ENCODE measurements at regions not wholly inside any gene's neighbourhood (a gene's known extent, or its start where the extent isn't known, plus 50 kb on each side); places are given as distances from the start of the nearest gene placed in this dataset.

GRCh38 chr9:118316831-118317343, 612.7 kb downstream of the TLR4 start:
- H3K4me3 ChIP-seq (ENCODE audit: low read length) = no peak overlapping the region
- peaks cover 6 to 8% of the 10 kb centered on the region in 2 donors for H3K9me3 Mint-ChIP-seq
- TF ChIP-seq, protein P1, sequence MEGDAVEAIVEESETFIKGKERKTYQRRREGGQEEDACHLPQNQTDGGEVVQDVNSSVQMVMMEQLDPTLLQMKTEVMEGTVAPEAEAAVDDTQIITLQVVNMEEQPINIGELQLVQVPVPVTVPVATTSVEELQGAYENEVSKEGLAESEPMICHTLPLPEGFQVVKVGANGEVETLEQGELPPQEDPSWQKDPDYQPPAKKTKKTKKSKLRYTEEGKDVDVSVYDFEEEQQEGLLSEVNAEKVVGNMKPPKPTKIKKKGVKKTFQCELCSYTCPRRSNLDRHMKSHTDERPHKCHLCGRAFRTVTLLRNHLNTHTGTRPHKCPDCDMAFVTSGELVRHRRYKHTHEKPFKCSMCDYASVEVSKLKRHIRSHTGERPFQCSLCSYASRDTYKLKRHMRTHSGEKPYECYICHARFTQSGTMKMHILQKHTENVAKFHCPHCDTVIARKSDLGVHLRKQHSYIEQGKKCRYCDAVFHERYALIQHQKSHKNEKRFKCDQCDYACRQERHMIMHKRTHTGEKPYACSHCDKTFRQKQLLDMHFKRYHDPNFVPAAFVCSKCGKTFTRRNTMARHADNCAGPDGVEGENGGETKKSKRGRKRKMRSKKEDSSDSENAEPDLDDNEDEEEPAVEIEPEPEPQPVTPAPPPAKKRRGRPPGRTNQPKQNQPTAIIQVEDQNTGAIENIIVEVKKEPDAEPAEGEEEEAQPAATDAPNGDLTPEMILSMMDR (IDR thresholded peaks at IDR 0.05) = no peak
- no peak overlapping the region for H3K27ac ChIP-seq (ENCODE audit: low read length)
- H3K27me3 Mint-ChIP-seq (ENCODE audit: low read depth in 2 of 2) = no peaks in the 10 kb centered on the region
- no peak overlapping the region for H3K4me3 Mint-ChIP-seq
- no peak overlapping the region for H3K27ac Mint-ChIP-seq
- H3K4me1 ChIP-seq (ENCODE audit: control insufficient read depth, insufficient read depth, low read length) = no peaks in the 10 kb centered on the region
- H3K27me3 ChIP-seq (ENCODE audit: control insufficient read depth, insufficient read depth, low read length) = no peaks in the 10 kb centered on the region
- H3K36me3 Mint-ChIP-seq = no peaks in the 10 kb centered on the region
- no peaks in the 10 kb centered on the region for H3K36me3 ChIP-seq (ENCODE audit: control insufficient read depth, insufficient read depth, low read length)
- intact Hi-C loops (cut with micrococcal nuclease) = no loop called here
- DNase-seq (no peak), ATAC-seq (no peak)
- WGBS (ENCODE audit: insufficient coverage) = 83% methylated on average over 2 of the region's 2 CpGs
- H3K4me1 Mint-ChIP-seq = no peaks in the 10 kb centered on the region
- H3K9me3 ChIP-seq (ENCODE audit: control insufficient read depth, insufficient read depth, low read length) = no peaks in the 10 kb centered on the region

GRCh38 chr9:118318770-118319431, 614.7 kb downstream of the TLR4 start:
- intact Hi-C loops (cut with micrococcal nuclease) = no loop called here
- DNase-seq (no peak), ATAC-seq (no peak)
- Mint-ChIP-seq H3K27ac (no peak overlapping the region), H3K9me3 (peaks cover 6% of the 10 kb centered on the region in 2 donors), H3K36me3 (peaks cover 2% of the 10 kb centered on the region), H3K4me1 (no peaks in the 10 kb centered on the region), H3K4me3 (no peak overlapping the region), H3K27me3 (ENCODE audit: low read depth in 2 of 2) (no peaks in the 10 kb centered on the region)
- H3K9me3 ChIP-seq (ENCODE audit: control insufficient read depth, insufficient read depth, low read length) = no peaks in the 10 kb centered on the region
- TF ChIP-seq, protein P1 (IDR thresholded peaks at IDR 0.05) = no peak
- H3K27ac ChIP-seq (ENCODE audit: low read length) = no peak overlapping the region
- no peaks in the 10 kb centered on the region for H3K36me3 ChIP-seq (ENCODE audit: control insufficient read depth, insufficient read depth, low read length)
- H3K4me1 ChIP-seq (ENCODE audit: control insufficient read depth, insufficient read depth, low read length) = no peaks in the 10 kb centered on the region
- H3K4me3 ChIP-seq (ENCODE audit: low read length) = no peak overlapping the region
- WGBS (ENCODE audit: insufficient coverage) = 8% methylated on average over 1 of the region's 1 CpG
- no peaks in the 10 kb centered on the region for H3K27me3 ChIP-seq (ENCODE audit: control insufficient read depth, insufficient read depth, low read length)

- no CpG with 5 or more reads among the region's 1 CpG for WGBS (ENCODE audit: insufficient coverage)
Measured at GRCh38 chr9:118321788-118322187, 617.6 kb downstream of the TLR4 start.

More at GRCh38 chr9:118321788-118322187, 617.6 kb downstream of the TLR4 start:
- no peaks in the 10 kb centered on the region for H3K4me1 Mint-ChIP-seq
- H3K9me3 Mint-ChIP-seq = peaks cover 12 to 17% of the 10 kb centered on the region in 2 donors
- Histone ChIP-seq H3K4me3 (ENCODE audit: low read length) (no peak overlapping the region), H3K27ac (ENCODE audit: low read length) (no peak overlapping the region), H3K27me3 (ENCODE audit: control insufficient read depth, insufficient read depth, low read length) (no peaks in the 10 kb centered on the region), H3K9me3 (ENCODE audit: control insufficient read depth, insufficient read depth, low read length) (no peaks in the 10 kb centered on the region), H3K4me1 (ENCODE audit: control insufficient read depth, insufficient read depth, low read length) (no peaks in the 10 kb centered on the region), H3K36me3 (ENCODE audit: control insufficient read depth, insufficient read depth, low read length) (no peaks in the 10 kb centered on the region)
- no peak overlapping the region for H3K4me3 Mint-ChIP-seq
- H3K36me3 Mint-ChIP-seq = peaks cover 8% of the 10 kb centered on the region
- intact Hi-C loops (cut with micrococcal nuclease) = no loop called here
- no peaks in the 10 kb centered on the region for H3K27me3 Mint-ChIP-seq (ENCODE audit: low read depth in 2 of 2)
- DNase-seq (no peak), ATAC-seq (no peak)
- TF ChIP-seq, protein P1 (IDR thresholded peaks at IDR 0.05) = no peak
- no peak overlapping the region for H3K27ac Mint-ChIP-seq

All from natural killer cell (primary cell).